ENCODE measurements at regions not wholly inside any gene's neighbourhood (a gene's known extent, or its start where the extent isn't known, plus 50 kb on each side); places are given as distances from the start of the nearest gene placed in this dataset.

DNA sequence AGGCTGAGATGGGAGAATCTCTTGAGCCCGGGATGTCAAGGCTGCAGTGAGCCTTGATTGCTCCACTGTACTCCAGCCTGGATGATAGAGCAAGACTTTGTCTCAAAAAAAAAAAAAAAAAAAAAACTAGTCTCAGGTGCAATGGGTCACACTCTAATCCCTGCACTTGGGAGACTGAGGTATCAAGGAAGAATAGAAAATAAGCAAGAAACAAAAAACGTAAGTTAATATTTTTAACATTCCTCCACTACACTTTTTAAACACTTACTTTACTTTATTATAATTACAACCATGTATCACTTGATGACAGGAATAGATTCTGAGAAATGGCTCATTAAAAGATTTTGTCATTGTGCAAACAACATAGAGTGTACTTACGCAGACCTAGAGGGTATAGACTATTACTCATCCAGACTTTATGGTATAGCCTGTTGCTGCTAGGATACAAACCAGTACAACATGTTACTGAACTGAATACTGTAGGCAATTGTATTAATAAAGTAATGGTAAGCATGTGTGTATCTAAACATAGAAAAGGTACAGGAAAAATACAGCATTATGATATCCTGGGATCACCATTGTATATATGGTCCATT is 1244.1 kb upstream of the ADGRL4 start:
- in situ Hi-C loops (cut with MboI; ENCODE audit: low sequenced_read_pairs, unreplicated experiment): no loop called here

DNA sequence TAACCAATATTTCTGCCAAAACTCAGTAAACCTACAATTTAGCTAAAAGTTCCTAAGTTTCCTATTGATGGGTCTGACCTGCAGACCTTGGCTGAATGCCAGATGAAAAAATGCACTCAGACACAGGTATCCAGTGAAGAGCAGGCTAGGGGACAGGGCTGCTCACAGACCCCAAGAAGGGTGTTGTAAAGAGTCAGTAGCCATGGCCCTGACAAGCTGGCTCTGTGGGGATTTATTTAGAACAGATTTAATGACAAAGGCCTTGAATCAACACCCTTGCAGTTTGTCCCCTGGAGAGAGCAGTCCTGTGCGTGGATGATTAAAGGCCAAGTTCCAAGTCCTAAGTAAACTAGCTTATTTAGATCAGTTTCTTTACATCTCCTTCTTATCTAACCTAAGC is 1243.2 kb upstream of the ADGRL4 start:
- DNase-seq (ENCODE audit: low spot score): no peak
- TF ChIP-seq, protein P1, sequence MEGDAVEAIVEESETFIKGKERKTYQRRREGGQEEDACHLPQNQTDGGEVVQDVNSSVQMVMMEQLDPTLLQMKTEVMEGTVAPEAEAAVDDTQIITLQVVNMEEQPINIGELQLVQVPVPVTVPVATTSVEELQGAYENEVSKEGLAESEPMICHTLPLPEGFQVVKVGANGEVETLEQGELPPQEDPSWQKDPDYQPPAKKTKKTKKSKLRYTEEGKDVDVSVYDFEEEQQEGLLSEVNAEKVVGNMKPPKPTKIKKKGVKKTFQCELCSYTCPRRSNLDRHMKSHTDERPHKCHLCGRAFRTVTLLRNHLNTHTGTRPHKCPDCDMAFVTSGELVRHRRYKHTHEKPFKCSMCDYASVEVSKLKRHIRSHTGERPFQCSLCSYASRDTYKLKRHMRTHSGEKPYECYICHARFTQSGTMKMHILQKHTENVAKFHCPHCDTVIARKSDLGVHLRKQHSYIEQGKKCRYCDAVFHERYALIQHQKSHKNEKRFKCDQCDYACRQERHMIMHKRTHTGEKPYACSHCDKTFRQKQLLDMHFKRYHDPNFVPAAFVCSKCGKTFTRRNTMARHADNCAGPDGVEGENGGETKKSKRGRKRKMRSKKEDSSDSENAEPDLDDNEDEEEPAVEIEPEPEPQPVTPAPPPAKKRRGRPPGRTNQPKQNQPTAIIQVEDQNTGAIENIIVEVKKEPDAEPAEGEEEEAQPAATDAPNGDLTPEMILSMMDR (IDR thresholded peaks at IDR 0.05; ENCODE audit: borderline replicate concordance, control extremely low read depth, extremely low read depth, insufficient read depth, missing control alignments): no peak
- in situ Hi-C loops (cut with MboI; ENCODE audit: low sequenced_read_pairs, unreplicated experiment): no loop called here

More for the DNA sequence above, 1244.1 kb upstream of the ADGRL4 start:
- TF ChIP-seq, protein P1 (IDR thresholded peaks at IDR 0.05; ENCODE audit: borderline replicate concordance, control extremely low read depth, extremely low read depth, insufficient read depth, missing control alignments): no peak
- DNase-seq (ENCODE audit: low spot score): no peak

DNA sequence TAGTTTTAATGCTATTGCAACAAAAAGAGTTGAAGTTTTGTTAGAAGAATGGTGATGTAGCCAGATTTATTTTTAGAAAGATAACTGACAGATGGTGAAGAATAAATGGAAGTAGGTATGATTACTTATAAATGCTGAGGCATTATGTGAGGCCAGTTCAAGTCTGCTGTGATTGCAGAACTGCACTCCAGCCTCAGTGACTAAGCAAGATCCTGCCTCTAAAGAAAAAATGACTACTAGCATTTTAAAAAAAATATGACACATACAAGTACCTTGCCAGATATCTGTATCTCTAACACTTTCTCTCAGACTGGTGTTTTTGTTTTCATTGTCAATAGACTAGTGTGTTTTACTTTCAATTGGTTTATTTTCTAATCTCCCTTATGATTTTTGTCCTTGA is 1242.4 kb upstream of the ADGRL4 start:
- TF ChIP-seq, protein P1 (IDR thresholded peaks at IDR 0.05; ENCODE audit: borderline replicate concordance, control extremely low read depth, extremely low read depth, insufficient read depth, missing control alignments): no peak
- in situ Hi-C loops (cut with MboI; ENCODE audit: low sequenced_read_pairs, unreplicated experiment): no loop called here
- DNase-seq (ENCODE audit: low spot score): no peak

DNA sequence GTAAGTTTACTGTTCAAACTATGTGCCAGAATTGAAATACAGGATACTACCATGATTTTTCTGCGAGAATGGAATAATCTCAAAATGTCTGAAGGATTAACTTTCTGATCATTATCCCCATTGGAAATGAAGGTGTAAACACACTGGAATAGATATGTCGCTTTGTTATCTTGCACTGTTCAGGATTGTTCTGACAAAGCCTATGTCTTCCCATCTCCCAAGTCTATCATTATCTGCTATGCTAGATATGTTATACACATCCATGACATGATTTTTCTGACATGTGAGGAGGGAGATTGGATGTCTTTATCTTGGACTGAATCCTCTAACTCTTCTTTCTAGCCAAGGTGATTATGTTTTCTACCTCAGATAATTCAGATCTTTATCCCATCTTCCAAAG is 1239.3 kb upstream of the ADGRL4 start:
- in situ Hi-C loops (cut with MboI; ENCODE audit: low sequenced_read_pairs, unreplicated experiment): no loop called here
- DNase-seq (ENCODE audit: low spot score): no peak

DNA sequence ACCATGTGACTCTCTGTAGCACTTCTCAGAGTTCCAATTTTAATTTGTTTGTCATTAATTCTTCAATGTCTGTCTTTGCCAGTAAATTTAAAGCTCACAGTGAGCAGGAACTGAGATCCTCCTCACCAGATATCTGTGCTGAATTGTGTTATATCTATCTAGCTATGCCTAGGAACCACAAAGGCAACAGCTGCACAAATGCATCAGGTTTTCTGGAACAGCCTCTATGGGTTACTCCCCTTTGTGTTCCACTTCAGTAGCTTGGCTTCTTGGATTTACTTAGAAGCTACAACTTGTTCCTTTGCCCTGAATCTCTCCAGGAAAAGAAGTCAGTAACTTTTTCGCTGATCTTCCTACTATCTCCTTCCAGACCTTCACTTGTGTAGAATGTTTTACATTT is 1237.8 kb upstream of the ADGRL4 start:
- DNase-seq (ENCODE audit: low spot score): no peak
- TF ChIP-seq, protein P1 (IDR thresholded peaks at IDR 0.05; ENCODE audit: borderline replicate concordance, control extremely low read depth, extremely low read depth, insufficient read depth, missing control alignments): no peak
- in situ Hi-C loops (cut with MboI; ENCODE audit: low sequenced_read_pairs, unreplicated experiment): no loop called here

More for the DNA sequence above, 1239.3 kb upstream of the ADGRL4 start:
- TF ChIP-seq, protein P1 (IDR thresholded peaks at IDR 0.05; ENCODE audit: borderline replicate concordance, control extremely low read depth, extremely low read depth, insufficient read depth, missing control alignments): no peak

DNA sequence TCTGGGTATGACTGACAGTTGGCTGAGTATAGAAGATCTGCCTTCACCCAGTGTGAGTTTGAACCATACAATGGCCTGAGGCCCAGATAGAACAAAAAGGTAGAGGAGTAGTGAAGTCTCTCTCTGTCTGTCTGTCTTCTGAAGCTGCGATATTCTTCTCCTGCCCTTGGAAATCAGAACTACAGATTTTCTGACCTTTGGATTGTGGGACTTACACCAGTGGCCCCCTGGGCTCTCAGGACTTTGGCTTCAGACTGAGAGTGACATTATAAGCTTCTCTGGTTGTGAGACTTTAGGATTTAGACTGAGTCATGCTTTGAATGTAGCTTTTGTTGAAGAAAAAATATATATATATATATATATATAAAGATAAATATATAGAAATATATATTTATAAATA is 1235.0 kb upstream of the ADGRL4 start:
- TF ChIP-seq, protein P1 (IDR thresholded peaks at IDR 0.05; ENCODE audit: borderline replicate concordance, control extremely low read depth, extremely low read depth, insufficient read depth, missing control alignments): no peak
- in situ Hi-C loops (cut with MboI; ENCODE audit: low sequenced_read_pairs, unreplicated experiment): no loop called here
- no peak for DNase-seq (ENCODE audit: low spot score)
